ENCODE measurements at regions not wholly inside any gene's neighbourhood (a gene's known extent, or its start where the extent isn't known, plus 50 kb on each side); places are given as distances from the start of the nearest gene placed in this dataset.

DNA sequence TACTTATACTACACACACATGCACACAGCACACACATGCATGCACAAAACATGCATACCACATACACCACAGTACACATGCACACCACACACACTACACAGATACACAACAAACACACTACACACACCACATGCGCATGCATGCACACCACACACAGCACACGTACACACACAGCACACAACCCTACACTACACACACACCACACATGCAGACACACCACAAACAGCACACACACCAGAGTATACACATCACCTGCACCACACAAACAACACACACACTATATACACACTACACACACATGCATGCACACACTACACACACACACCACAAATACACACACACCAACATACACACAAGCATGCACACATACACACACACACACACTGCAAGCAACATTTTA lies 166.8 kb downstream of the AHSP start:
- WGBS, 2 donors = 83 to 97% methylated on average over 2 of the region's 2 CpGs
- Histone ChIP-seq H3K27me3 (no peaks in the 10 kb centered on the region), H3K4me1 (no peaks in the 10 kb centered on the region), H3K4me3 (no peak overlapping the region), H3K36me3 (no peaks in the 10 kb centered on the region), H3K9me3 (no peaks in the 10 kb centered on the region), H3K27ac (no peak overlapping the region)
- ATAC-seq (ENCODE audit: low FRiP score in 2 of 2) (no peak), DNase-seq (no peak)
- no peak for TF ChIP-seq CTCF (IDR thresholded peaks at IDR 0.05)
- TF ChIP-seq POLR2AphosphoS5 (IDR thresholded peaks at IDR 0.05) = no peak
- no peak for TF ChIP-seq POLR2A (IDR thresholded peaks at IDR 0.05)
- TF ChIP-seq EP300 (IDR thresholded peaks at IDR 0.05) = no peak

- H3K27ac ChIP-seq = no peak overlapping the region
- ATAC-seq (ENCODE audit: low FRiP score in 2 of 2) (peak; percentile 39 to 59), DNase-seq (no peak)
- H3K27me3 ChIP-seq = no peaks in the 10 kb centered on the region
- TF ChIP-seq POLR2AphosphoS5 (IDR thresholded peaks at IDR 0.05) = no peak
- TF ChIP-seq EP300 (IDR thresholded peaks at IDR 0.05) = no peak
- no peak for TF ChIP-seq CTCF (IDR thresholded peaks at IDR 0.05)
- TF ChIP-seq POLR2A (IDR thresholded peaks at IDR 0.05) = no peak
- H3K9me3 ChIP-seq = no peaks in the 10 kb centered on the region
- no peak overlapping the region for H3K4me3 ChIP-seq
- H3K36me3 ChIP-seq = no peaks in the 10 kb centered on the region
- WGBS, 2 donors = 21 to 22% methylated on average over 4 of the region's 4 CpGs
- H3K4me1 ChIP-seq = peaks cover 0 to 6% (median 3%) of the 10 kb centered on the region in 4 donors
Measured at GRCh38 chr16:31695667-31696066, 168.0 kb downstream of the AHSP start.

DNA sequence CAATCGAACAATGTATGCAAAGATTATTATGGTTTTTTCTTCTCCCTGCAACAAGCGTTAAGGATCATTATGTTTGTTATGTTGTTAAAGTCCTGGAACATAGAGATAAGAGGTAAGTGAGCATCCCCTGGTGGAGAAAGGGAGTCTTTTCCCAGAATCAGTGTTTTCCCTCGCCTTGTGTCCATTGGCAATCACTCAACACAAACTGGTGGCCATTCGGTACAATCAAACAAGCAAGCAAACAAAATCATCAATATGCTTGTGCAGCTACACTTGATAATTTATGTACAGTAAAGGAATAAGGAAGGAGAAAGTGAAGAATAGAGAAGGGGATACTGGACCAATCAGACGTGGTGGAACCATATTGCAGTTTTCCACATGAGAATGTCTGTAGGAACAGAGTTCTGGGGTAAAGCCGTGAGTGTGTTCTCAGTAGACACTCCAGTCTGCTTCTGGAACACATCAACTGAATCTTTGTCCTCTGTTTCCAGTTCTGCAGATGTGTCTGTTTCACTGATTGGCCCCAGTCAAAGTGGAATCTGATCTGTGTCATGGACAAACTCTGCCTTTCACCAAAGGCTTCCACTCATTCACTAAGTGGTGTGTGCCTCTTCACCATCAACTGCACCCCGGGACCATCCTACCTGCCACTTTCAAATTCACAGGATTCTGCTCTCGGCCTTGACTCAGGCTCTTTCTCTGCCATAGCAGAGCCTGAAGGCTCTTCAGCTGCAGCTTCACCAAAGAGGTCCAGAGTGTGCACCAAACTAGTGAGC lies 169.5 kb downstream of the AHSP start:
- no peak for ATAC-seq (ENCODE audit: low FRiP score in 2 of 2)
- Histone ChIP-seq H3K9me3 (no peaks in the 10 kb centered on the region), H3K4me1 (peaks cover 7 to 20% (median 13%) of the 10 kb centered on the region in 4 donors), H3K27ac (no peak overlapping the region), H3K36me3 (no peaks in the 10 kb centered on the region), H3K4me3 (no peak overlapping the region), H3K27me3 (no peaks in the 10 kb centered on the region)
- DNase-seq = no peak
- TF ChIP-seq EP300 (IDR thresholded peaks at IDR 0.05) (no peak), CTCF (IDR thresholded peaks at IDR 0.05) (peak; percentile 21 to 64 (median 44)), POLR2AphosphoS5 (IDR thresholded peaks at IDR 0.05) (no peak)
- 45 to 52% methylated on average over 8 of the region's 8 CpGs for whole genome bisulfite sequencing, 2 donors

DNA sequence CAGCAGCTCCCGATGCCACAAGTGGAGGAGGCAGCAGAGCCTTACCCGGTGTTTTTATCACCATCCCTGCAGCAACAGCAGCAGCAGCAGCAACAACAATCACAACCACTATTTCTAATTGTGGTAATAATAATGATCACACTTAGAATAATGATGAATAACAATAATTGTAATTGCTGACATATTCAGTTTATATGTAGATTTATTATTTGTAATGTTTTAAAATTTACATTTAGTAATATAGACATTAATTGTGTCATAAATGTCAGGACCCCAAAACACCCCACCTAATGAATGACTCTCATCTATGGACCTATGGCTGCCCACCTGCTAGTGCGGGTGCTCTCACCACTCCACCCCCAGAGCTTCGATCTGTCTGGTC lies 170.0 kb downstream of the AHSP start:
- Histone ChIP-seq H3K9me3 (no peaks in the 10 kb centered on the region), H3K27me3 (no peaks in the 10 kb centered on the region), H3K27ac (no peak overlapping the region), H3K36me3 (no peaks in the 10 kb centered on the region), H3K4me3 (no peak overlapping the region), H3K4me1 (peaks cover 7 to 23% (median 13%) of the 10 kb centered on the region in 4 donors)
- ATAC-seq (ENCODE audit: low FRiP score in 2 of 2) = no peak
- DNase-seq = no peak
- WGBS, 2 donors = 81 to 89% methylated on average over 4 of the region's 4 CpGs
- no peak for TF ChIP-seq POLR2A (IDR thresholded peaks at IDR 0.05)
- no peak for TF ChIP-seq CTCF (IDR thresholded peaks at IDR 0.05)
- TF ChIP-seq POLR2AphosphoS5 (IDR thresholded peaks at IDR 0.05) = no peak
- no peak for TF ChIP-seq EP300 (IDR thresholded peaks at IDR 0.05)

DNA sequence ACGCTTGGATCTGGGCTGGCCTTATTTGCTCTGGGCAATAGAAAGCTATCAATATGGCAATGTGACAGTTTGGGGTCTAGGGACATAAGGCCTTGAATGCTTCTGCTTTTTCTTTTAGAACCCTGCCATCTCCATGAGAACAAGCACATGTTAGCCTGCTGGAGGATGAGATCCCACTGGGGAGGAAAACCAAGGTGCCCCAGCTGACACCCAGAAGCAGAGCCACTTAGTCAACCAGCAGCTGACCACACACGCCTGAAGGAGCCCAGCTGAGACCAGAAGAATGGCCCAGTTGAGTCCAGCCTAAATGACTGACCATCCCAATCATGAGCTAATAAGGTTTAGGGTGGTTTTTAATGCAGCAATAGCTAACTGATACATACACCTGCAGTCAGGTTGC lies 171.2 kb downstream of the AHSP start:
- no peak for DNase-seq
- H3K9me3 ChIP-seq = no peaks in the 10 kb centered on the region
- no peak for ATAC-seq (ENCODE audit: low FRiP score in 2 of 2)

More for the DNA sequence above, 171.2 kb downstream of the AHSP start:
- peaks cover 7 to 23% (median 13%) of the 10 kb centered on the region in 4 donors for H3K4me1 ChIP-seq
- H3K36me3 ChIP-seq = peaks cover 0 to 10% (median 7%) of the 10 kb centered on the region in 4 donors
- no peak overlapping the region for H3K4me3 ChIP-seq
- 60 to 75% methylated on average over 1 to 2 of the region's 2 CpGs for WGBS, 2 donors
- H3K27ac ChIP-seq = no peak overlapping the region
- H3K27me3 ChIP-seq = no peaks in the 10 kb centered on the region
- TF ChIP-seq CTCF (IDR thresholded peaks at IDR 0.05) = no peak
- no peak for TF ChIP-seq POLR2AphosphoS5 (IDR thresholded peaks at IDR 0.05)
- TF ChIP-seq EP300 (IDR thresholded peaks at IDR 0.05) = no peak
- no peak for TF ChIP-seq POLR2A (IDR thresholded peaks at IDR 0.05)
